ENCODE measurements at regions not wholly inside any gene's neighbourhood (a gene's known extent, or its start where the extent isn't known, plus 50 kb on each side); places are given as distances from the start of the nearest gene placed in this dataset.
A peak's percentile ranks its signal among the peaks of the same experiment; 100 is the strongest.
"Not testable (repeated sequence)": the region's sequence is repeated elsewhere in the genome, so short reads cannot be mapped to it uniquely, and the experiment has no call there.

DNA sequence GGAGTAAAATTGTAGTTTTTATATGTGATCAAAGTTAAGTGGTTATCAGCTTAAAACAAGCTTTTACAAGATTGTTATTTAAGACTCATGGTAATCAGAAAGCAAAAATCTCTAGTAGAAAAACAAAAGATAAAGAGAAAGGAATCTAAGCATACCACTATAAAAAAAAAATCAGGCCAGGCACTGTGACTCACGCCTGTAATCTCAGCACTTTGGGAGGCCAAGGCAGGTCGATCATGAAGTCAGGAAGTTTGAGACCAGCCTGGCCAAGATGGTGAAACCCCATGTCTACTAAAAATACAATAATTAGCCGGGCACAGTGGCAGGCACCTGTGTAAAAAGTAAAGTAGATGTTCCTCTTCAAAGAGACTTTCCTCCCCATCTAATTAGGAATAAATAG, 265.9 kb upstream of the NRP1 start:
- Mint-ChIP-seq H3K36me3 (ENCODE audit: low read depth) (no peaks in the 10 kb centered on the region), H3K4me3 (no peak overlapping the region), H3K9me3 (peaks cover 10% of the 10 kb centered on the region), H3K27ac (no peak overlapping the region), H3K4me1 (no peaks in the 10 kb centered on the region), H3K27me3 (peaks cover 19% of the 10 kb centered on the region)
- ATAC-seq (replicated peaks): no peak

DNA sequence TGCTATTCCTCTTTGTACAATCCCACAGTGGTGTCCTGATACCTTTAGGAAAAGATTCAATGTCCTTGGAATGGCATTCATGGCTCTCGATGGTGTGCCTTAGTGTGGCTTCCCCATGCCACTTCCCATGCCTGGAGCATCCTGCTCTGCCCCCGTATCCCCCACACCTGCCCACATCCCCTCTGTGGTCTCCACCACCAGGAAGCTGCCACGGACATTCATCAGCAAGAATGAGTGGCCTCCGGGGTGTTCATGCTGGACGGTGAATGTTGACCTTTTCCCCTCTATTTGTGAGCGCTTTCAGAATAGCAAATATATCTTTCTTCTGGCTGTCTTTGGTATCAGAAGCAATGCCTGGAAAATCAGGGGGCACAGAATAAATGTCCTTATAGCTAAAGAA, 262.0 kb upstream of the NRP1 start:
- Mint-ChIP-seq H3K27me3 (peaks cover 23% of the 10 kb centered on the region), H3K36me3 (ENCODE audit: low read depth) (no peaks in the 10 kb centered on the region), H3K4me3 (no peak overlapping the region), H3K27ac (no peak overlapping the region), H3K4me1 (no peaks in the 10 kb centered on the region), H3K9me3 (peaks cover 10% of the 10 kb centered on the region)
- ATAC-seq (replicated peaks): no peak

DNA sequence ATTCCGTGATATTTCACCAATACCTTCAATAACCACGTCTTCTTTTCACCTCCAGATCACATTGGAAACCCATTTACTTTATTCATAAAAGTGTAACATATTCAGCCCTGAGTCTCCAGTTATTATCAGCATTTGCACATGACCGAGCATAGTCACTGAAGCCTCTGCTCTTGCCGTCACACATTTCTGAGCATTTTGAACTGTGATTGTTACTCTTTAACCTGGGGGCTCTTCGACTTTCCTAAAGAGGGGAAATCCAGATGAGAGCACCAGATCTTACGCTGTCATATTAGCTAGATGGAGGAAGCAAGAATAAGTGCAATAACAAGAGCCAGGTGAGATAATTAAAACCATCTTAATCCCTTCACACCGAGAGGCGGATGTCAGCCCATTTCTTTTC, 260.0 kb upstream of the NRP1 start:
- ATAC-seq (replicated peaks): no peak
- Mint-ChIP-seq H3K4me3 (no peak overlapping the region), H3K36me3 (ENCODE audit: low read depth) (no peaks in the 10 kb centered on the region), H3K4me1 (no peaks in the 10 kb centered on the region), H3K9me3 (peaks cover 10% of the 10 kb centered on the region), H3K27ac (no peak overlapping the region), H3K27me3 (peaks cover 26% of the 10 kb centered on the region)

DNA sequence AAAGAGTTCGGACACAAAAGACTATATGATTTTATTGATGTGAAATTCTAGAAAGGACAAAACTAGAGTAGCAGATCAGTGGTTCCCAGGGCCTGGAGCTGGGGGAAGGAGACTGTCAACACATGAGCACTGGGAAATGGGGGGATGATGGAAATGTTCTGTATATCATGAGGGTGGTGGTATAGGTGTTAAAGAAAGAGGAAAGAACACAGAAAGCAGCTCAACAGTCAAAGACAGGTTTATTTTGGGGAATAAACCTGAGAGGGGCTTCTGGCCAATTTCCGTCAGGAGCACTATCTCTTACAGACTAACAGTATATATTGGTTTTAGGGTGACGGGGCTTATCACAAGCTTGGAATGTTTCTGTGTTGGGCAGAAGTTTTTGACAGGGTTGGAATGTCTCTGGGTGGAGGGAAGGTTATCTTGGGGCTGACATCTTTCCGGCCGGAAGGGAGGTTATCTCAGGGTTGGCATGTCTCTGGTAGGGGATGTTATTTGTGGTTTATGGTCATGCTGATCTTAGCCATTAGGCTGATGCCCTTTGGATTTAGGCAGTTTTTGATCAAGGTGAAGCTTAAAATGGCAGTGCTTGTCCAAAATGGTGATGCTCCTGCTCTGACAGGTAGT, 254.6 kb upstream of the NRP1 start:
- Mint-ChIP-seq H3K9me3 (no peaks in the 10 kb centered on the region), H3K4me3 (no peak overlapping the region), H3K27me3 (peaks cover 35% of the 10 kb centered on the region), H3K4me1 (no peaks in the 10 kb centered on the region), H3K36me3 (ENCODE audit: low read depth) (no peaks in the 10 kb centered on the region), H3K27ac (no peak overlapping the region)
- no peak for ATAC-seq (replicated peaks)

DNA sequence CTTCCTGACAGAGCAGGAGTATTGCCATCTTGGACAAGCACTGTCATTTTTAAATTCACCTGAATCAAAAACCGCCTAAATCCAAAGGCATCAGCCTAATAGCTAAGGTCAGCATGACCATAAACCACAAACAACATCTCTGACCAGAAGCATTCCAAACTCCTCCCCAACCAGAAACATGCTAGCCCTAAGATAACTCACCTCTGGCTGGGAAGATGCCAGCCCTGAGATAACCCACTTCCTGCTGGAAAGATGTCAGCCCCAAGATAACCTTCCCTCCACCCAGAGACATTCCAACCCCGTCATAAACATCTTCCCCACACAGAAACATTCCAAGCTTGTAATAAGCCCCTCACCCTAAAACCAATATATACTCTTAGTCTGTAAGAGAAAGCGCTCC, 250.1 kb upstream of the NRP1 start:
- peaks cover 30% of the 10 kb centered on the region for H3K27me3 Mint-ChIP-seq
- H3K4me1 Mint-ChIP-seq; H3K4me3 Mint-ChIP-seq; H3K9me3 Mint-ChIP-seq; ATAC-seq (replicated peaks); H3K27ac Mint-ChIP-seq; H3K36me3 Mint-ChIP-seq (ENCODE audit: low read depth): not testable (repeated sequence)

DNA sequence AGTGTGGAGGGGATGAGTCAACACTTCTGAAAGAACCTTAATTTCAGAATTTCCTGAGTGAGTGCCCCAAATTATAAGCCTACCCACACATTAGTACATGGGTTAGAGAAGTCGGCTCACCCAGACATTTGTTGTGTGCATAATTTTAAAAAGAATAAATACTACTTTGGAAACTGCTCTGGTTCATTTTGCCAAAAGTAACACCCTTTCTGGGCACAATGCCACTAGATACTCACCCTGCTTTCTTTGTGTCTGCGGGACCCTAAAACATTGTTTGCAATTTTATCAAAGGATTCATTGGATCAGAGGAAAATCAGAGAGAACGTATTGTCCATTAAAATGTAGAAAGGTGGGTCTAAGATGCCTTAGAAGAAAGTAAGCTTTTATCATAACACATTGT, 245.5 kb upstream of the NRP1 start:
- no peaks in the 10 kb centered on the region for H3K36me3 Mint-ChIP-seq (ENCODE audit: low read depth)

DNA sequence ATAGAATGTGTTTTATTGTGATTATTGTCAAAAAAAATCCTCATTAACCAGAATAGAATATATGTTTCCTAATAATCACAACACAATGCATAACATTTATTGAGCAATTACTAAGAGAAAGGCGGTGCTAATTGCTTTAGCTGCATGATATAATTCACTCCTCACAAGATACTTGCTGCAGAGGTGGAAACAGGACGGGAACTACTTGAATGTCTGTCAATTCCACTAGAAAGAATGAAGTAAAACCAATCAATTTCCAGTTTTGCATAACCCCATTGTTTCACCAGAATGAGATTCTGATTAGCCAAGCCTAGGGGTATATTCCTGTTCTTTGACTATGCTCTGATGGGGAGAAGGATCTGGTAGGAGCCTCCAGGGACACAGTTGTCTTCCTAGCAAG, 239.1 kb upstream of the NRP1 start:
- Mint-ChIP-seq H3K27me3 (peaks cover 11% of the 10 kb centered on the region), H3K9me3 (no peaks in the 10 kb centered on the region), H3K36me3 (ENCODE audit: low read depth) (no peaks in the 10 kb centered on the region), H3K4me3 (no peak overlapping the region), H3K4me1 (no peaks in the 10 kb centered on the region), H3K27ac (no peak overlapping the region)
- no peak for ATAC-seq (replicated peaks)

More for the DNA sequence above, 245.5 kb upstream of the NRP1 start:
- H3K4me3 Mint-ChIP-seq: no peak overlapping the region
- no peak for ATAC-seq (replicated peaks)
- no peaks in the 10 kb centered on the region for H3K4me1 Mint-ChIP-seq
- H3K27me3 Mint-ChIP-seq: peaks cover 11% of the 10 kb centered on the region
- H3K9me3 Mint-ChIP-seq: no peaks in the 10 kb centered on the region
- H3K27ac Mint-ChIP-seq: no peak overlapping the region

DNA sequence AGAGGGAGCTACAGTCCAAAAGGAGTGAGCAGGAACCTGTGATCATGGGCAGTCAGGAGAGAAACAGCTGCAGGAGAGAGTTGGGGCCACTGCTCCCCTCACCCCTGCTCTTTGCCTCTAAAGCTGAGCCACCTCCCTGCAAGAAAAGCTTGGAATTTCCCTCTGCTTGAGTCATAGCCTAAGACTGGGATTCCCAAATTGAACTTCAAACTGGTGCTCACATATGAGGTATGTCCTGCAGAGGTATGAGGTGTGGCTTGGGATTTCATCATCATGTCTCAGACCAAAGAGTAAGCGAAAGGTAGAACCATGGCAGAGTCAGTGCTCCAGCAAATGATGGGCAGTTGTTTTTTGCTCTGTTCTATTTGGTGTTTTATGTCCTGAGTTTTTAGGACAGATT, 237.1 kb upstream of the NRP1 start:
- Mint-ChIP-seq H3K9me3 (no peaks in the 10 kb centered on the region), H3K27me3 (peaks cover 11% of the 10 kb centered on the region), H3K4me1 (no peaks in the 10 kb centered on the region), H3K27ac (no peak overlapping the region), H3K4me3 (no peak overlapping the region), H3K36me3 (ENCODE audit: low read depth) (no peaks in the 10 kb centered on the region)
- no peak for ATAC-seq (replicated peaks)

DNA sequence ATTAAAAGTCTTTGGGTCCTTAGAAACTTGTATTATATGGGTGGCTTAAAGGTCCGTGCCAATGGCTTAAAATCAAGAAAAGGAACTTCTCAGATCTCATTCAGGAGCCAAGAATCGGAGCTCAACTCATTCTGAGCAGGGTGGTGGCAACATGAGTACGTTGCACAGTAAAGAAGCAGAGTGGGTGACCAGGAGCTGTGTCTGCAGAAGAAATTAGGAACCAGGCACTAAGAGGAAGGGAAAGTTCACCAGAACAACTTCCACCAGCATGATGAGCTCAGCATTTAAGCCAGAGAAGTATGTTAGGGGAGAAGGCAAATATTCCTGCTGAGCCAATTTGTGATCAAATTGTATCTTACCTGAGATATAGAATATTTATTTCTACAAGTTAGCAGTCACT, 236.0 kb upstream of the NRP1 start:
- Mint-ChIP-seq H3K27ac (no peak overlapping the region), H3K27me3 (peaks cover 14% of the 10 kb centered on the region), H3K4me3 (no peak overlapping the region), H3K36me3 (ENCODE audit: low read depth) (no peaks in the 10 kb centered on the region), H3K4me1 (no peaks in the 10 kb centered on the region), H3K9me3 (no peaks in the 10 kb centered on the region)
- ATAC-seq (replicated peaks): no peak

DNA sequence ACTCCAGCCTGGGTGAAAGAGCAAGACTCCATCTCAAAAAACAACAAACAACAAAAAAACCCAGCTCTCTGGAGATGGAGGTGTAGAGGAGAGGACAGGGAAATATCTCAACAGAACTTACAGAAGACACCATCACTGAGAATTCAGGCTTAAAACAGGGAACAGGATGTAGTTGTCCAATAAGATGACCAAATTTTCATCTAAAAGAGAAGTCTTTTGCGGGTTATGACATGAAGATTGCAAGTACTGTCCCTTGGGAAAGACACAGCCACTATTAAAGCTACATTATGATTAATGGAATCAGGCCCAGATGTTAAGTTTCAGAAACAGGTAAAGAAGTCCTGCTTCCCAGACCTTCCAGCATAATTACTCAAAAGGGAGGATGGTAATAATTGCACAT, 235.2 kb upstream of the NRP1 start:
- no peak overlapping the region for H3K27ac Mint-ChIP-seq
- no peaks in the 10 kb centered on the region for H3K36me3 Mint-ChIP-seq (ENCODE audit: low read depth)
- no peak overlapping the region for H3K4me3 Mint-ChIP-seq
- H3K9me3 Mint-ChIP-seq: no peaks in the 10 kb centered on the region
- peaks cover 14% of the 10 kb centered on the region for H3K27me3 Mint-ChIP-seq
- no peak for ATAC-seq (replicated peaks)
- H3K4me1 Mint-ChIP-seq: no peaks in the 10 kb centered on the region

DNA sequence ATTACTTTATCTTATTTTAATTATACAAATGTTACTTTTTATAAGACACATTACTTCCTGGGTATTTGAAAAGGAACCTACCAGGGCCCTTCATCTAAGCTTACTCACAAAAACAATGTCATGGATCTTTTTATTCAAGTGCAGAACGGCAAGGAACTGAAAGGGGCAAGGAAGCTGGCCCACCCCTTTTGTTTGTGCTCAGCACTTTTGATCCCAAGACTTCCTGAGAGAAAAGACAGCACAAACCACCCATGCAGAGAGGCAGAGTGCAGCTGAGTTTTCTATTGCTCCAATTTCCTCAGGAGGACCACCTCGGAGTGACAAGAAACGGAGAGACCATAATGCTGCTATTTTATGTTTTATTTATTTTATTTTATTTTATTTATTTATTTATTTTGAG, 232.0 kb upstream of the NRP1 start:
- Mint-ChIP-seq H3K9me3 (no peaks in the 10 kb centered on the region), H3K36me3 (ENCODE audit: low read depth) (no peaks in the 10 kb centered on the region), H3K4me1 (no peaks in the 10 kb centered on the region), H3K27me3 (peaks cover 11% of the 10 kb centered on the region), H3K27ac (no peak overlapping the region), H3K4me3 (no peak overlapping the region)
- ATAC-seq (replicated peaks): no peak

DNA sequence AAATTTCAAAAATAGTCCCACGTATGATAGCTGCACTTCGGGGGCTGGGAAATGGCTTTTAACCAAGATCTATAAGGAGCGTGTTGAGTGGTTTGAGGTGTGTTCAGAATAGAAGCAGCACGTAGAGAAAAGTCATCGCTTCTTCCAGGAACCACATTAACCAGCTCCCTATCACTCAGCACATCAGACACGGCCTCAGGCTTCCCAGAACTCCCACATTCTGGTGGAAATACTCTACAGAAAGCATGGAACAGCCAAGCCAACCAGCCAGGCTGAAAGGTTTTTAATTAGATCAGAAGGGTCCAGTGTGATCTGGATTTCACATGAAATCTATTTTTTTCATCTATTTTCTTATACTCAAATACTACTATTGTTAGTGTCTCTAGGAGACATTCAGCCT, 231.5 kb upstream of the NRP1 start:
- no peak overlapping the region for H3K4me3 Mint-ChIP-seq
- no peak overlapping the region for H3K27ac Mint-ChIP-seq
- no peaks in the 10 kb centered on the region for H3K4me1 Mint-ChIP-seq
- no peaks in the 10 kb centered on the region for H3K36me3 Mint-ChIP-seq (ENCODE audit: low read depth)
- H3K27me3 Mint-ChIP-seq: peaks cover 14% of the 10 kb centered on the region
- H3K9me3 Mint-ChIP-seq: no peaks in the 10 kb centered on the region
- no peak for ATAC-seq (replicated peaks)

DNA sequence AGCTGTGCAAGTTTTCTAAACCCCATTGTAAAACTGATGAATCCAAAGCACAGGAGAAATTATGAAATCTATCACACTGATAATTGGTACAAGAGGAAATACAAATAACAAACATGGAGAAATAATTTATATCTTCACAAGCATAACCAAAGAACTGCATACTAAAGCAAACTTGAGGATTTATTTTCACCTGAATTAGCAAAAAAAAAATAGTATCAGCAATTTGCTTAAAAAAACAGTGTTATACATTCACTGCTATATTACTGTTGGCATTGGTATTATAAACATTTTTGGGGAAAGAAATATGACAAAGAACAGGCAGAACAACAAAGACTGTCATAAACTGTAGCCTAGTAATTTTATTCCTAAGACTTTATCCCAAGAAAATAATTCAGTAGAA, 230.8 kb upstream of the NRP1 start:
- no peak overlapping the region for H3K4me3 Mint-ChIP-seq
- H3K4me1 Mint-ChIP-seq: no peaks in the 10 kb centered on the region
- H3K27me3 Mint-ChIP-seq: peaks cover 15% of the 10 kb centered on the region
- H3K27ac Mint-ChIP-seq: no peak overlapping the region
- H3K9me3 Mint-ChIP-seq: no peaks in the 10 kb centered on the region
- no peaks in the 10 kb centered on the region for H3K36me3 Mint-ChIP-seq (ENCODE audit: low read depth)
- ATAC-seq (replicated peaks): no peak

DNA sequence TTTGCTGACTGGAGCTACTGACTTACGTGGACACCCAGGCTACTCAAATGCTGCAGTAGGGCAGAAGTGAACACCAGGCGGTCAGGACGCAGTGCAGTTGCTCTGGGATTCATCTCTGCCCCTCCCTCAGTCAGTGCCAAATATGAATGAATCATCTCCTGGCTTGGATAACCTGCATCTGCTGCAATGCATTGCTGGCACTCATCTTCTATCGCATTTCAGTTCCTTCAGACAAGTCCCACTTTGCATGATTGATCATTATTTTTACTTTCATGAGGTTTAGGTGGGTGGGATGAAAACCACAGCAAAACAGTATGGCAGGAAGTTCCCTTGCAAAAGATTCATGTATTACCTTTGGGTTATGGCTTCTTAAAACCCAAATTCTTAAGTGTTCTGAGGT, 224.6 kb upstream of the NRP1 start:
- peak; percentile 21 for ATAC-seq (replicated peaks)
- Mint-ChIP-seq H3K9me3 (peaks cover 8% of the 10 kb centered on the region), H3K36me3 (ENCODE audit: low read depth) (no peaks in the 10 kb centered on the region), H3K27ac (no peak overlapping the region), H3K27me3 (peaks cover 46% of the 10 kb centered on the region), H3K4me1 (no peaks in the 10 kb centered on the region), H3K4me3 (no peak overlapping the region)

DNA sequence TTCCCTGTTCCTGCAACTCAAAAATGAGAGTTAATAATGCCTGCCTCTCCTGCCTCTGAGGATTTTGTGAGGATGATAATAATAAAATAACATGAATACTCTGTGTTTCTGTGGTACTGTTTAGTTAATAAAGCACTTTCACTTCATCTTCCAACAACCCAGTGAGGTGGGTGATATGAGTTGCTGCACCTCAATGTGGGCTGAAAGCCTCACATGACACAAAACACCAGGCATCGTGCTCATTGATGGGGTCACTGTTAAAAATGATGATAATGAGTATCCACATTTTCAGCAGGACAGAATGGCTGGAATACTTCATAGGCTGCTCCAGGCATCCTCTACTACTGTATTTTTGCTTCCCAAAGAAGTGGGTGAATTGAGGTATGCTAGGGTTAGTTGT, 222.8 kb upstream of the NRP1 start:
- Mint-ChIP-seq H3K27ac (no peak overlapping the region), H3K4me3 (no peak overlapping the region), H3K36me3 (ENCODE audit: low read depth) (no peaks in the 10 kb centered on the region), H3K9me3 (peaks cover 8% of the 10 kb centered on the region), H3K4me1 (no peaks in the 10 kb centered on the region), H3K27me3 (peaks cover 41% of the 10 kb centered on the region)
- no peak for ATAC-seq (replicated peaks)

DNA sequence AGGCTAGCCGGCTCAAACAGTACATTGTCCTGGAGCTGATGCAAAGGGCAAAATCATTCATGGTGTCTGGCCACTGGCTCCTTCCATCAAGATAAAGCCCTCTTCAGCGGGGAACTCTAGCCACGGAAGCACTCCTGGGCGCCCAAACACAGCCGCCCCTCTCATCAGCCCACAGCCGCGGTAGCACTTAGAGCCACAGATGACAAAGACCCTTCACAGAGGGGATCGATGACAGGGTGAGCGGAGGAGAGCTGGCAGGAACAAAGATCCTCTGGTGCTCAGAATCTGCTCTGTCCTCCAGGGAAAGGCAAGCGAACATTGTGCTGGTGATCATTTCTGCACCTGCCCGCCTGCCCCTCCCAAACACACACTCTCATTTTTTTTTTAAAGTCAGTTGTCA, 222.2 kb upstream of the NRP1 start:
- no peak for ATAC-seq (replicated peaks)
- no peak overlapping the region for H3K27ac Mint-ChIP-seq
- no peak overlapping the region for H3K4me3 Mint-ChIP-seq
- H3K4me1 Mint-ChIP-seq: no peaks in the 10 kb centered on the region
- no peaks in the 10 kb centered on the region for H3K36me3 Mint-ChIP-seq (ENCODE audit: low read depth)
- H3K9me3 Mint-ChIP-seq: peaks cover 8% of the 10 kb centered on the region
- H3K27me3 Mint-ChIP-seq: peaks cover 47% of the 10 kb centered on the region
